ENCODE measurements at regions not wholly inside any gene's neighbourhood (a gene's known extent, or its start where the extent isn't known, plus 50 kb on each side); places are given as distances from the start of the nearest gene placed in this dataset.
"Not testable (repeated sequence)": the region's sequence is repeated elsewhere in the genome, so short reads cannot be mapped to it uniquely, and the experiment has no call there.

DNA sequence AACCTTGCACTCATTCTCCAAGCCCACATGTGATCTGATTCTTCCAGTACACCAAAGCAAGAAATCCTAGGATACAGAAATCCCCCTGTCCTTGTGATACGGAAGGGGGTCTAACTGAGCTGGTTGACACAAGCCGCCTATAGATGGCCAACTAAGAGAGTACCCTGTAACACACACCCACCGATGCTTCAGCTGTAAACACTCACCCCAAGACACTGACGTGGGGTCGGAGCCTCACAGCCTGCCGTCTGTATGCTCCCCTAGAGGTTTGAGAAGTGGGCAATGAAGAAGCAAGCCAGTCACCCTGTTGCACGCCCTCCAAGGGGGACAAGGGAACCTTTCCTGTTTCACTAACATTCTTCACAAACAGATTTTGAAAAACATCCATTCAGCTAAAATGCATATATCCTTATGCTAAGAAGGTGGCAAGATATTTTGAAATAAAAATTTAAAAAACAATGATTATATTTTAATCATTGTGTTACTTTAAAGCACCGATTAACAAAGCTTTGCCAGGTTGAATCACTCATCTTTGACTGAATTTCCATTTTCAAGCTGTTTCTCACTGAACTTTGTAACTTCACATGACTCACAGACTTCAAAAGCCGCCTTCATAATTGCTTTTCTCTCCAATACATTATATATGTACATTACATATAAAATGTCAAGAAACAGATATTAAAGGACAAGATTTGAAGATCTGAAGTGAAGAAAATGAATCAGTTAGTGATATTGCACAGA, 329.3 kb downstream of the ARL4A start:
- TF ChIP-seq, protein P1, sequence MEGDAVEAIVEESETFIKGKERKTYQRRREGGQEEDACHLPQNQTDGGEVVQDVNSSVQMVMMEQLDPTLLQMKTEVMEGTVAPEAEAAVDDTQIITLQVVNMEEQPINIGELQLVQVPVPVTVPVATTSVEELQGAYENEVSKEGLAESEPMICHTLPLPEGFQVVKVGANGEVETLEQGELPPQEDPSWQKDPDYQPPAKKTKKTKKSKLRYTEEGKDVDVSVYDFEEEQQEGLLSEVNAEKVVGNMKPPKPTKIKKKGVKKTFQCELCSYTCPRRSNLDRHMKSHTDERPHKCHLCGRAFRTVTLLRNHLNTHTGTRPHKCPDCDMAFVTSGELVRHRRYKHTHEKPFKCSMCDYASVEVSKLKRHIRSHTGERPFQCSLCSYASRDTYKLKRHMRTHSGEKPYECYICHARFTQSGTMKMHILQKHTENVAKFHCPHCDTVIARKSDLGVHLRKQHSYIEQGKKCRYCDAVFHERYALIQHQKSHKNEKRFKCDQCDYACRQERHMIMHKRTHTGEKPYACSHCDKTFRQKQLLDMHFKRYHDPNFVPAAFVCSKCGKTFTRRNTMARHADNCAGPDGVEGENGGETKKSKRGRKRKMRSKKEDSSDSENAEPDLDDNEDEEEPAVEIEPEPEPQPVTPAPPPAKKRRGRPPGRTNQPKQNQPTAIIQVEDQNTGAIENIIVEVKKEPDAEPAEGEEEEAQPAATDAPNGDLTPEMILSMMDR (IDR thresholded peaks at IDR 0.05; ENCODE audit: insufficient read depth, low read depth, low read length) = no peak
- peak; percentile 36 for DNase-seq (ENCODE audit: low read depth)
- no peak overlapping the region for H3K4me3 ChIP-seq (ENCODE audit: low read depth, low read length)

DNA sequence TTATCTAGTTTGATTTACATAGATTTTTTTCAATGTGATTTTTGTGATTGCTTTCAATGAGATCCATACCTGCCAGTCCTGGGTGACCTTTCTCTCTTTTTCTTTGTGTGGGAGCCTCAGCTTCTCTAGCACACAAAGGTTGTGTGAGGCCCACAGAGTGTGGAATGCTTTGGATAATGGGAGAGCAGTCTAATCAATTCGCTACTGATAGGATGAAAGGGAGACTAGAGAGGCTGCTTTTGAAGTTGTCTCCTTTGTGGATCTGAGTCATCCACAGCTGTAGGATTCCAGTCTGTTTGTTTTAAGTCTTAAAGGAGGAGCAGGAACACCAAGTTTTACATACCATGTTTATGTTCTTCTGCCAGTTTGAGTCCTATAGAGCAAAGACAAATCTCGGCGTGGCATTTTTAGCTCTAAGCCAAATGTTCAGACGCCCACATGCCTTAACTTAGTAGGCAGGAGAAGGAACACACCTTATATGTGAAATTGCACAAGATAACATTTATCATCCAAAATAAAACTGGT, 330.0 kb downstream of the ARL4A start:
- DNase-seq (ENCODE audit: low read depth) = peak; percentile 87
- TF ChIP-seq, protein P1 (IDR thresholded peaks at IDR 0.05; ENCODE audit: insufficient read depth, low read depth, low read length) = no peak
- H3K4me3 ChIP-seq (ENCODE audit: low read depth, low read length) = peak overlapping the region; percentile 18

DNA sequence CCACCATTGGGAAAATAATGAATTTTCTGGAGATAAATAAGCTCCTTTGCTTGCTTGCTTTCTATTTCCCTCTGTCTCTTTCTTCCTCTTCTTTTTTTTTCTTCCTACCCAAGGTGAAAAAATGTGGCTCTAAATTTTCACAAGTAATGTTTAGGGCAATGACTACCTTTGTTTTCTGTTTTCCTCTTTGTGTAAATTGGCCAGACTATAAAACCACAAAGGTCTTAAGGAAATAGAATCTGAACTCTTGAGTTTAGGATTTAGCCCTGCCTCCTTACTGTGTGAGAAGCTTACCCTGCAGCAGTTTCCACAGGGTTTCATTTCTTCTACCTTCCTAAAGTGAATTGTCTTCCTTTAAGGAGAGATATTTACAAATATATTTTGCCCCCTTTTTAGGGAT, 330.4 kb downstream of the ARL4A start:
- DNase-seq (ENCODE audit: low read depth) = peak; percentile 11
- TF ChIP-seq, protein P1 (IDR thresholded peaks at IDR 0.05; ENCODE audit: insufficient read depth, low read depth, low read length) = no peak
- H3K4me3 ChIP-seq (ENCODE audit: low read depth, low read length) = peak overlapping the region; percentile 18

DNA sequence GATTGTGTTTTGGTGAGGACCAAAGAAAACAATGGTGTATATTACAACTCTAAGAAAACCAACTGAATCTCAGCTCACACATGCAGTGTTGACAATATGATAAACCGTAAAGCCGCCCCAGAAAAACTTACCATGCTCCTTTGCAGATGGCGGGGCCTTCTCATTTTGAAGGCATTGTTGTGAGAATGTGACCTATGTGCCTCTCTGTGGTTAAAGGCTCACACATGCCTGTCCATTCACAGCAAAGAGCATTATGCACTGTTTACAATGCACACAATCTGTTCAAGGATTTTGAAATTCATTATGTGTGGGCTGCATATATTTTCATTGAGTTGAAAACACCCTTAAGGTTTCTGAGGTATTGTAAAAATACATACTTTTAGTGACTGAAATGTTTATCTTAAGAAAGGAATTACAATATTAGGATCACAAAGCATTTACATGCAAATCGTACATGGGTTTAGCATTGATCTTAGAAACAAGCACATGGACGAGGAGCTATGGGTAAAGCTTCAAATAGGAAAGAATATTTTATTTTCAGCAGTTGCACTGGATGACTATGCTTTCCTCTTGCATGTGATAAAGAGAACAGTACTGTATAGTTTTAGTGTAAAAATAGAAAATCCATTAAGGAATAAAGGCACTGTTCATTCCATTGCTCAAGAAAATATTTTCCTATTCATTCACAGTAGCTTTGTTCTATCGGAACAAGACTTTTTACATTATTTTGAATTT, 334.3 kb downstream of the ARL4A start:
- TF ChIP-seq, protein P1 (IDR thresholded peaks at IDR 0.05; ENCODE audit: insufficient read depth, low read depth, low read length) = no peak
- peak; percentile 41 for DNase-seq (ENCODE audit: low read depth)
- H3K4me3 ChIP-seq (ENCODE audit: low read depth, low read length) = no peak overlapping the region

DNA sequence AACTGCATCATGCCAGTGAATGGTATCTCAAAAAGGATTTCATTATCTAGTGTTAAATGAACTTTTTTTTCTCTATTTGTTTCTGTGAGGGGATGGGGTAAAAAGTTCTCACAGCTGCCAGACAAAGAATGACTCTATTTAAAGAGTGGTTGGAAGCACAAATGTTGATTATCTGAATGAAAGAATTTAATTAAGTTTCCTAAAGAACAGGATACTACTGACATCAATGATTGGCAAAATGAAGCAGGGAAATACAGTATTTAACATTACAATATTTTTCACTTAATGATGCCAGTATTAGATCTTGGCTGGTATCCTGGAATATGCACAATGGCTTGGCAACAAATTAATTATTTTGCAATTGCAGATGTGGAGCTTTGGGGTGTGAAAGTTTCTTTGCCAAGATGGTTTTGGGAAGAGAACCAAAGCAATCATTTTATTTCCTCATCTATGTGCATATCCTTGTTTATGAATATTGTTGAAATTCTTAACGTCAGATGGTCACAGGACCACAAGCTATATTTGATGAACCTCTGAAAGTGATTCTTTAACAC, 336.8 kb downstream of the ARL4A start:
- no peak overlapping the region for H3K4me3 ChIP-seq (ENCODE audit: low read depth, low read length)
- no peak for DNase-seq (ENCODE audit: low read depth)
- TF ChIP-seq, protein P1 (IDR thresholded peaks at IDR 0.05; ENCODE audit: insufficient read depth, low read depth, low read length) = no peak

DNA sequence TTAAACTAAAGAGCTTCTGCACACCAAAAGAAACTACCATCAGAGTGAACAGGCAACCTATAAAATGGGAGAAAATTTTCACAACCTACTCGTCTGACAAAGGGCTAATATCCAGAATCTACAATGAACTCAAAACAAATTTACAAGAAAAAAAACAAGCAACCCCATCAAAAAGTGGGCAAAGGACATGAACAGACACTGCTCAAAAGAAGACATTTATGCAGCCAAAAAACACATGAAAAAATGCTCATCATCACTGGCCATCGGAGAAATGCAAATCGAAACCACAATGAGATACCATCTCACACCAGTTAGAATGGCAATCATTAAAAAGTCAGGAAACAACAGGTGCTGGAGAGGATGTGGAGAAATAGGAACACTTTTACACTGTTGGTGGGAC, 337.6 kb downstream of the ARL4A start:
- not testable (repeated sequence) for DNase-seq (ENCODE audit: low read depth); H3K4me3 ChIP-seq (ENCODE audit: low read depth, low read length)

DNA sequence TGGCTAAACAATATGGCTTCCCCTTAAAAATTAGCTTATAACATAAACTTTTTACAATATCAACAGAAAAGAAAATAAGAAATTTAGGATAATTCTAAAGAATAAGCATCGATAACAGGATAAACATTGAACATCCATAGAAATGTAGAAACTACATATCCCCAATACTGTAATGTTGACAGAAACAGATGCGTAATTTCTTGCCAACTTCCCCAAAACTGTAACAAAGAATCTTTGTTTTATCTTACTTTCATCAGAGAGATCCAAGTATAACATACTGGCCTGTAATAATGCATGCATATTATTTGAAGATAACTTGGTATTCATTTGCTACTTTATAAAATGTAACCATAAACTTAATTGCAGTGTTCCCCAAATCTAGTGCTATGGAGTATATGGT, 339.9 kb downstream of the ARL4A start:
- DNase-seq (ENCODE audit: low read depth) = no peak
- H3K4me3 ChIP-seq (ENCODE audit: low read depth, low read length) = no peak overlapping the region
- TF ChIP-seq, protein P1 (IDR thresholded peaks at IDR 0.05; ENCODE audit: insufficient read depth, low read depth, low read length) = no peak
